Activated T-cell treated with anti-CD3 and anti-CD28 coated beads, Interleukin-2, amount 50 U/mL, for 72 hours (primary cell): ENCODE measurements at regions not wholly inside any gene's neighbourhood (a gene's known extent, or its start where the extent isn't known, plus 50 kb on each side); places are given as distances from the start of the nearest gene placed in this dataset.

Source experiments
- ATAC-seq, 2 donors: fragments of 150-1000 bp; cut with Tn5 transposase; replicated peaks in 1 of 2; 2 replicates each; pipeline ENCODE4 v1.10.0; 2021; ENCODE audit warnings: moderate library complexity in 2 of 2, mild to moderate bottlenecking in 1 of 2
- DNase-seq, 2 donors: peaks; one replicate each; pipeline ENCODE4 v3.0.0; 2021 to 2022; ENCODE audit warnings: mixed read lengths in 1 of 2
- H3K27ac Mint-ChIP-seq: one replicate; pipeline ENCODE4 v1.8.0; 2022; ENCODE audit warnings: mild to moderate bottlenecking, moderate library complexity, mixed read lengths
- H3K27me3 Mint-ChIP-seq: one replicate; pipeline ENCODE4 v1.8.0; 2022; ENCODE audit warnings: low read depth, mixed read lengths
- H3K36me3 Mint-ChIP-seq, 2 donors: one replicate each; pipeline ENCODE4 v1.8.0; 2022; ENCODE audit warnings: mixed read lengths in 2 of 2, mild to moderate bottlenecking in 1 of 2; ENCODE audit not compliant: insufficient read depth in 2 of 2
- H3K4me1 Mint-ChIP-seq: one replicate; pipeline ENCODE4 v1.8.0; 2022; ENCODE audit warnings: low read depth, mixed read lengths
- H3K4me3 Mint-ChIP-seq, 2 donors: one replicate each; pipeline ENCODE4 v1.8.0; 2022; ENCODE audit warnings: mild to moderate bottlenecking in 2 of 2, mixed read lengths in 2 of 2, moderate library complexity in 2 of 2
- H3K9me3 Mint-ChIP-seq, 2 donors: one replicate each; pipeline ENCODE4 v1.8.0; 2022; ENCODE audit warnings: mixed read lengths in 2 of 2

GRCh38 chr1:164272156-164272555 lies 286.8 kb upstream of the PBX1 start:
- no peak for ATAC-seq
- Mint-ChIP-seq H3K4me3 (no peak overlapping the region), H3K27me3 (no peaks in the 10 kb centered on the region), H3K36me3 (peaks cover 0 to 3% of the 10 kb centered on the region in 2 donors), H3K9me3 (peaks cover 6% of the 10 kb centered on the region in 2 donors), H3K4me1 (no peaks in the 10 kb centered on the region), H3K27ac (no peak overlapping the region)
- no peak for DNase-seq

DNA sequence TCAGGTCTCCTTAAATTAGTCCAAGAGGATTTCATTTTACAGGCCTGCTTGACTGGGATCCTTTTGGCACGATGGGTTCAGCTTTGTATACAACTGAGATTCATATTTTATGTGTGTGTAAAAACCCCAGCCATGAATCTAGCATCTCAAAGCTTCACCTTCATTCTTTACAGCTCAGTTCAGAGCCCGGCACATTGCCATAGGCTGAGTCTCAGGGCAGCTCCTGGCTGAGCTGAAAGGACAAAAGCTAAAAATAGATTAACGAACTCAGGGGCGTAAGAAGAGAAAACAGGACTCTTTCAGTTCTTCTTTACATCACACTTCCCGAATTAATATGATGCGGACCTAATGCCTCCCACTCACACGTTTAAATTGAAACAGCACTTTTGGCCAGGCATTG lies 262.8 kb upstream of the PBX1 start:
- no peaks in the 10 kb centered on the region for H3K36me3 Mint-ChIP-seq
- ATAC-seq (no peak), DNase-seq (no peak)
- no peak overlapping the region for H3K27ac Mint-ChIP-seq
- no peak overlapping the region for H3K4me3 Mint-ChIP-seq
- no peaks in the 10 kb centered on the region for H3K4me1 Mint-ChIP-seq
- H3K9me3 Mint-ChIP-seq = peaks cover 9 to 12% of the 10 kb centered on the region in 2 donors
- no peaks in the 10 kb centered on the region for H3K27me3 Mint-ChIP-seq

- no peaks in the 10 kb centered on the region for H3K27me3 Mint-ChIP-seq
Measured at GRCh38 chr1:164308101-164308500, 250.9 kb upstream of the PBX1 start.

GRCh38 chr1:164310166-164310565 lies 248.8 kb upstream of the PBX1 start:
- H3K27ac Mint-ChIP-seq = no peak overlapping the region
- H3K9me3 Mint-ChIP-seq = peaks cover 1 to 6% of the 10 kb centered on the region in 2 donors
- no peak for DNase-seq
- peaks cover 0 to 1% of the 10 kb centered on the region in 2 donors for H3K36me3 Mint-ChIP-seq
- no peak overlapping the region for H3K4me3 Mint-ChIP-seq
- ATAC-seq = no peak
- H3K27me3 Mint-ChIP-seq = no peaks in the 10 kb centered on the region
- H3K4me1 Mint-ChIP-seq = no peaks in the 10 kb centered on the region

More at GRCh38 chr1:164308101-164308500, 250.9 kb upstream of the PBX1 start:
- H3K4me3 Mint-ChIP-seq = no peak overlapping the region
- H3K36me3 Mint-ChIP-seq = peaks cover 0 to 1% of the 10 kb centered on the region in 2 donors
- ATAC-seq (no peak), DNase-seq (no peak)
- no peak overlapping the region for H3K27ac Mint-ChIP-seq
- no peaks in the 10 kb centered on the region for H3K4me1 Mint-ChIP-seq
- peaks cover 3 to 12% of the 10 kb centered on the region in 2 donors for H3K9me3 Mint-ChIP-seq

DNA sequence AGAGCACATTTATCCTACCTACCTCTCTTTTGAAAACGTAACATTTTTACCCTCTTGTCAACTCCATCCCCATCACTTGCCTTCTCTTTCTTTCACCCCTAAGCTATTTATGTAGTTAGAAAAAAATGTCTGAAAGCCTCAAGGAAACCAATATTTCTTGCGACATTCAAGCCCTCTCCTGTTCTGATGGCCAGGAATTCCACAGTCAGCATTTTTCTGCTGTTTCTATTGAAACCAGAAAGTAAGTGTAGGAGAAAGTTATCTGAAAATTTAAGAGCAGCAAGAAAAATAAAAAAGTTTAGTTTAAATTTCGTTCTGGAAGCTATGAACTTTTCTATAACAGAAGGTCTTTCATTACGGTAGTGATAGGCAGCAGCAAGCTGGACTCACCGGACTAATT lies 247.6 kb upstream of the PBX1 start:
- Mint-ChIP-seq H3K4me1 (no peaks in the 10 kb centered on the region), H3K27me3 (no peaks in the 10 kb centered on the region), H3K4me3 (no peak overlapping the region), H3K9me3 (peaks cover 4 to 5% of the 10 kb centered on the region in 2 donors), H3K27ac (no peak overlapping the region), H3K36me3 (peaks cover 0 to 1% of the 10 kb centered on the region in 2 donors)
- no peak for DNase-seq
- no peak for ATAC-seq

DNA sequence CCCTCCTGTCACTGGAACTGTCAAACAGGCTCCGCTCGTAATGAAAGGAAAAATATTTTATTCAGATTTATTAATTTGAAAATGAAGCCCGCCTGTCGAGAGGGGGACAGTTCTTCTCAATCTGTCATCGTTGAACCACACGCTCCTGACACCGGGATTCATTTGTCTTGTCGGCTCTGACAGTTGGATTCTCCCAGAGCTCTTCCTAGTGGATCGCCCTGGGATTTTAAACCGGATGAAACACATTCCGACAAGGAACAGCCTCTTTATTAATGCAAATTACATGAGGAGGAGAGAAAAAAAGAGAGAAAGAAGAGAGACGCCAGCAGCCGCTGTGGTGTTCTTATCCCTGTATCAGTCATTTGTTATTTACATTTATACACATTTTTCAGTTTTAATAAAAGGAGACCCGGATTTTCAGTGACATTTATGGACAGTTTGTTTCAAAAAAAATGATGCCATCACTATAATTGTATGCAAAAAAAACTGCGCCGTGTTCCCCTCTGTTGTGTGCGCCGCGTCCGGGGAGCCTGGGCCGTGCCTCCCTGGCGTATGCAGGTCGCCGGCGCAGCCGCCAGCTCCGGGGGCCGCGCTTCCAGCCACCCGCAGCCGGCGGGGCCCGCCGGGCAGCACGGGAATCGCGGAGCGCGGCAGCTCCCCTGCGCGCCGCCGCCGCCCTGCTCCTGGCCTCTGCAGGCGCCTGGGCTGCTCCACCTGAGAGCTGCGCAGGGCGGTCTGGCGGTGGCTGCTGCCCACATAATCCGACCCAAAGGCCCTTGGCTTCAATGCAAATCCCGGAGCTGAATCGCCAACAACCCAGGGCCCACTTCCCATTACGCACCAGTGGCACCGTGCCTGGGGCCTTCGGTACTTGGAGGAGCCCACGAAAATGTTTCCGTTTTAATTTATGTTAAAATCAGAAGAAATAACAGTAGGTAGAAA lies 237.9 kb upstream of the PBX1 start:
- H3K36me3 Mint-ChIP-seq = peaks cover 4% of the 10 kb centered on the region in 2 donors
- H3K27ac Mint-ChIP-seq = no peak overlapping the region
- H3K4me1 Mint-ChIP-seq = no peaks in the 10 kb centered on the region
- peaks cover 9% of the 10 kb centered on the region for H3K27me3 Mint-ChIP-seq
- no peak overlapping the region for H3K4me3 Mint-ChIP-seq
- DNase-seq (no peak), ATAC-seq (no peak)
- peaks cover 2 to 6% of the 10 kb centered on the region in 2 donors for H3K9me3 Mint-ChIP-seq

GRCh38 chr1:164325786-164326185 lies 233.2 kb upstream of the PBX1 start:
- no peak overlapping the region for H3K4me3 Mint-ChIP-seq
- peaks cover 7 to 13% of the 10 kb centered on the region in 2 donors for H3K9me3 Mint-ChIP-seq
- H3K36me3 Mint-ChIP-seq = peaks cover 0 to 4% of the 10 kb centered on the region in 2 donors
- peaks cover 1% of the 10 kb centered on the region for H3K27me3 Mint-ChIP-seq
- H3K4me1 Mint-ChIP-seq = no peaks in the 10 kb centered on the region
- DNase-seq (no peak), ATAC-seq (no peak)
- no peak overlapping the region for H3K27ac Mint-ChIP-seq

DNA sequence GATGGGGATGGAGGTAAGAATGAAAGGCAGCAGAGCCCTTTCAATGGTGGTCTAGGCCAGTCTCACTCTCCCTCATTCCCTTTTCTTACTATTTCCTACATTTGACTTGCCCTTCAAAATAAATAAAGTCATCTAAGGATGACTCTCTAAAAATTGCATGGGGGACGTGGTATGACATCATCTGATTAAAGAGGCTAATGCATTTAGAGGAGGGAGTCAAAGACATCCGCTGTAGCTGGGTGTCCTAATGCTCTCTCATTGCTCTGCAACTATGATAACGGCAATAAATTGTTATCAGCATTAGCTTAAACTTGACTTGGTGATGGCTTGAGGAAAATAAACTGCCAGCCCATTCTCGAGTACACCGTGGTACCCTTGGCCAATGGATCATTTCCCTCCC lies 225.6 kb upstream of the PBX1 start:
- Mint-ChIP-seq H3K9me3 (peaks cover 0 to 10% of the 10 kb centered on the region in 2 donors), H3K4me1 (no peaks in the 10 kb centered on the region), H3K36me3 (peaks cover 0 to 4% of the 10 kb centered on the region in 2 donors), H3K4me3 (no peak overlapping the region), H3K27ac (no peak overlapping the region), H3K27me3 (no peaks in the 10 kb centered on the region)
- ATAC-seq = no peak
- DNase-seq = no peak

DNA sequence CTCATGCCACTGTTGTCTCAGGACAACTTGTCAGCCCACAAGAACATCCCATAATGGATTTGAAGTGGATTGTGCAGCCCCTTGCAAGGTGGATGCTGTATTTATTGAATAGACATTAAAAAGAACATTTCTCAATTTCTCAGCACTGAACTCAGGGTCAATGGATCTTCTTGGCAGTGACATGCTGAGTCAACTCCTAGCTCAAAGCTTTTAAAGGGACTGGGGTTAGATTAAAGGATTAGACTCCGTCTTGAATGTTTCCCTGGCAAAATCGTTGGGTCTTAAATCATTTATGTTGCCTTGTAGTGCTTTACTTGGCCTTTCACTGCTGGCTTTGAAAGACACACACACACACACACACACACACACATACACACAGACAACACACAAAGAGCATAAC lies 221.6 kb upstream of the PBX1 start:
- no peak for ATAC-seq
- Mint-ChIP-seq H3K9me3 (peaks cover 6 to 8% of the 10 kb centered on the region in 2 donors), H3K4me3 (no peak overlapping the region), H3K27me3 (no peaks in the 10 kb centered on the region), H3K4me1 (no peaks in the 10 kb centered on the region), H3K27ac (no peak overlapping the region), H3K36me3 (peaks cover 0 to 1% of the 10 kb centered on the region in 2 donors)
- DNase-seq = no peak

GRCh38 chr1:164337885-164338284 lies 221.1 kb upstream of the PBX1 start:
- H3K36me3 Mint-ChIP-seq = peaks cover 0 to 1% of the 10 kb centered on the region in 2 donors

GRCh38 chr1:164343189-164343588 lies 215.8 kb upstream of the PBX1 start:
- Mint-ChIP-seq H3K27ac (no peak overlapping the region), H3K4me3 (no peak overlapping the region), H3K36me3 (peaks cover 1 to 3% of the 10 kb centered on the region in 2 donors), H3K9me3 (peaks cover 8% of the 10 kb centered on the region in 2 donors), H3K27me3 (no peaks in the 10 kb centered on the region), H3K4me1 (no peaks in the 10 kb centered on the region)
- DNase-seq (no peak), ATAC-seq (no peak)

More at GRCh38 chr1:164337885-164338284, 221.1 kb upstream of the PBX1 start:
- Mint-ChIP-seq H3K9me3 (peaks cover 6 to 8% of the 10 kb centered on the region in 2 donors), H3K4me3 (no peak overlapping the region), H3K4me1 (no peaks in the 10 kb centered on the region), H3K27me3 (no peaks in the 10 kb centered on the region), H3K27ac (no peak overlapping the region)
- DNase-seq (no peak), ATAC-seq (no peak)

GRCh38 chr1:164347980-164348379 lies 211.0 kb upstream of the PBX1 start:
- H3K9me3 Mint-ChIP-seq = peaks cover 9 to 10% of the 10 kb centered on the region in 2 donors
- ATAC-seq (no peak), DNase-seq (no peak)
- peaks cover 0 to 5% of the 10 kb centered on the region in 2 donors for H3K36me3 Mint-ChIP-seq
- no peaks in the 10 kb centered on the region for H3K27me3 Mint-ChIP-seq
- no peaks in the 10 kb centered on the region for H3K4me1 Mint-ChIP-seq
- H3K27ac Mint-ChIP-seq = no peak overlapping the region
- H3K4me3 Mint-ChIP-seq = no peak overlapping the region

DNA sequence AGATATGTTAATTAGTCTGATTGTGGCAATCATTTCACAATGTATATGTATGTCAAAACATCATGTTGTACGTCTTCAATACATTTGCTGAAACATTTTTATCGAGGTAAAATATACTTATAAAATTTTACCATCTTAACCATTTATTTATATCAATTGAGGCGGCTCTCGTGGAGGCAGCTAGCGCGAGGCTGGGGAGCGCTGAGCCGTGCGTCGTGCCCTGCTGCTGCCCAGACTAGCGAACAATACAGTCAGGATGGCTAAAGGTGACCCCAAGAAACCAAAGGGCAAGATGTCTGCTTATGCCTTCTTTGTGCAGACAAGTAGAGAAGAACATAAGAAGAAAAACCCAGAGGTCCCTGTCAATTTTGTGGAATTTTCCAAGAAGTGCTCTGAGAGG lies 202.5 kb upstream of the PBX1 start:
- no peak for DNase-seq
- no peak overlapping the region for H3K27ac Mint-ChIP-seq
- no peak for ATAC-seq

More for the DNA sequence above, 202.5 kb upstream of the PBX1 start:
- Mint-ChIP-seq H3K4me3 (no peak overlapping the region), H3K4me1 (no peaks in the 10 kb centered on the region), H3K9me3 (peaks cover 7 to 16% of the 10 kb centered on the region in 2 donors), H3K36me3 (peaks cover 0 to 5% of the 10 kb centered on the region in 2 donors), H3K27me3 (no peaks in the 10 kb centered on the region)
